ENCODE measurements at regions not wholly inside any gene's neighbourhood (a gene's known extent, or its start where the extent isn't known, plus 50 kb on each side); places are given as distances from the start of the nearest gene placed in this dataset.
"Not testable (repeated sequence)": the region's sequence is repeated elsewhere in the genome, so short reads cannot be mapped to it uniquely, and the experiment has no call there.

- no peak for DNase-seq
Observed at GRCh38 chr10:71081229-71081560, 131.2 kb upstream of the UNC5B start.

DNA sequence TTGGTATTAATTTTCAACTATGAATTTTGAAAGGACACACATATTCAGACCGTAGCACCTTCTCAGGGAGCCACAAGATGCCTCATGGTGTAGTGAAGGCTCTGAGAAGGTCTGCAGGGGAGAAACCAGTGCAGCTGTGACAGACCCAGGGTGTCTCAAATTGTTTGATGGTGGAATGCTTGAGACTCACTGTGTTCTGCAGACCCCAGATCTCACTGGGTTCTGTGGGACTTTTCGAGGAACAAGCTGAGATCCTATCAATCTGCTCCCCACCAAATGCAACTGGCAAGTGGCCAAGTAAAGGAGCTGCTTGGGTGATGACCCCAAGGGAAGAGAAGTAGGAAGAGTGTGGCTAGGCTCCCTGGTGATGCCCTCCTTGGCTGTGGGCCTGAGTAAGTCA is 130.5 kb upstream of the UNC5B start:
- no peak for DNase-seq

DNA sequence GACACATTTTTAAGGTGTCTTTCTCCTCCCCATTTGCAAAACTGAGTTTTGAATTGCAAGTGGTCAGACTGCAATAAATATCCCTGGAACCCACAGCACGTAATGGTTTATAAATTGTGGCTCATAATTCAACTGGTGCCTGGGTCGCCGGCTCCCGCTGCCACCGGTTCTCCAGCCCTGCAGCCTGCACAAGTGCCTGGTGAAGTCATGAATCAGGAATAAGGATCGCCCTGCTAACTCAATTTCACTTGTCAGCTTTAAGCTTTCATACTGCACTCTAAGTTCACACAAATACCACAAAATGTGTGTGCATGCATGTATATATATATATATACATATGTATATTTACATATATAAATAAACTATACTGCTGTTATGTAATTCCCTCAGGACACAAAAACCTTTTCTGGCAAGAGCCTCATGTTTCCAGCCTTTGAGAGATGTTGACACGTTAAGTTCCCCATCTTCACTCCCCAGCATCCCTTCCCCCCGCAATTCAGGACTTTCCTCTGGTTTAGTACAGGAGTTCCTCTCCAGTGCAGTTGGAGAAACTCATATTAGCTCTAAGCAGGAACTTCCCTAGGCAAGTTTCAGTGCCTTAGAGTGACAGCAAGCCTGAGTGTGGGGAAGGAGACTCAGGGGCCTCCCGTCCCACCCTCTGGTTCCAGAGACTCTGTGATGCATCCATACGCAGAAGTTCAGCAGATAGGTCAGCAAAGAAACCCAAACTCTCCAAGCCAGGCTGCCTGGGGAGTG is 129.2 kb upstream of the UNC5B start:
- DNase-seq = no peak

DNA sequence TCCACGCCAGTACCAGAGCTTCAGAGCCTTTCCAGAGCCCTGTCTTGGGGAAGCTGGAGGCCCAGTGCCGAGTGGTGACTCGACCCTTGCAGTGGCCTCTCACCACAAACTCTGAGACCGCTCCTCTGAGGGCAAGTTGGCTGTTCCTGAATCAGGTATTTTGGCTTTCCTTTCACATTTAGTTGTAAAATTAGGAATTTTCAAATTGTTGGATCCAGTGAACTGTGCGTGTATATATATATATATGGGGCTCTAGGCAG is 128.7 kb upstream of the UNC5B start:
- no peak for DNase-seq

- no peak for DNase-seq
Observed at GRCh38 chr10:71084061-71084817, 128.1 kb upstream of the UNC5B start.

GRCh38 chr10:71084818-71085126 is 127.6 kb upstream of the UNC5B start:
- no peak for DNase-seq

DNA sequence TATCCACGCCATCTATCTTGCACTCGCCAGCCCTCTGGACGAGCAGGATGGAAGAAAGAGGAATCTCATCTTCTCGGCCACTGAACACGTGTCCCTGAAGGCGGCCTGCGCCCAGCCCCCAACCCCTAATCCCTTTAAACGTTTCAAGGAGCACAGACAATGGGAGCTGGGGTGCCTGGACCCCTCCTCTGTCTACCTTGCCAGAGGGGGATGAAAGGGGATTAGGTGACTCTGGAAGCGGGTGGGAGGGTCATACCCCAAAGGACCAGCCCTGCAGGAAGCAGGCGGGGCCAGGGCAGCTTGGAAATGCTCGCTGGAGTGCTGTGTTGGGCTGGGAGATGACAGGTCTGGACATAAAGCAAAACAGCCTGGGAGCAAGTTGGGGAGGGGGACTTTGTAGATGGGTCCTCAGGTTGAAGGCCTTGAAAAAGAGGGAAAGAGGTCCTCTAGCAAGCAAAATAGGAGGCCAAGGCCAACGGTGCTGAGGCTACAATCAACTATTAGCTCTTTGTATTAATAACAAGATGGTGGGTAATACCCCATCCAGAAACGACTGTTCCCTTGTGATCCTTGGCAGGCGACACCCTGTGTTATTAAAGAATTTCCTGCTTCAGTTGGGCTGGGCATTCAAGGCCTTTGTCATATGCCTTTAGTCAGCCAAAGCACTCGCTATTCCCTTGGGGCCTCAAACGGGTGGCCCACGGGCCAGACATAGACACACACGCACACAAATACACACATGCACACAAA is 126.5 kb upstream of the UNC5B start:
- DNase-seq = no peak

- DNase-seq = no peak
Observed at GRCh38 chr10:71086439-71087080, 125.8 kb upstream of the UNC5B start.

DNA sequence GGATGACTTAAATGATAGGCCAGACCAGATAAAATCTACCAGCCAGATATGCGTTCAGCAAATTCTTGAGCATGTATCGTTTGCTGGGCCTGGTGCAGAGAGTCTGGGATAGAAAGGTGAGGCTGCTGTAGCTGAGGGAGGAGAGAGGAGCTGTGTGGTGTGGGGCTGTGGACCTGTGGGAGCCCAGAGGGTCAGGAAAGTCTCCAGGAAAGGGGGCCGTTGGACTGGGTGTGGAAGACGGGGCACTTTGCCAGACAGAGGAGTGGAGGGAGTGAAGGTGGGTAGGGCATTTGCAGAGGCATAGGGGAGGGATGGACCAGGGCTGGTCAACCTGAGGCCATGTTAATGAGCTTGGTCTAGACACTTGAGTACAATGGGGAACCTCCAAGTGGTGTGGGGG is 124.7 kb upstream of the UNC5B start:
- DNase-seq = no peak

GRCh38 chr10:71088054-71088453 is 124.3 kb upstream of the UNC5B start:
- no peak for DNase-seq

DNA sequence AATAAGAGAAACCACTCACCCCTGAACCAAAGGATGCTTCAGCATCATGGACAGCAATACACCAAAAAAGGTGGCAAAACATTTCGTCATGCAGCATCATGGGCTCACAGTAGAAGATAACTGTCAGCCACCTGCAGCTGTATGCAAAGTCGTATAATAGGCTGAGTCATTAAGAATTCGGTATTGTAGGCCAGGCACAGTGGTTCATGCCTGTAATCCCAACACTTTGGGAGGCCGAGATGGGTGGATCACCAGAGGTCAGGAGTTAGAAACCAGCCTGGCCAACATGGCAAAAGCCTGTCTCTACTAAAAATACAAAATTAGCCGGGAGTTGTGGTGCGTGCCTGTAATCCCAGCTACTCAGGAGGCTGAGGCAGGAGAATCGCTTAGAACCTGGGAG is 123.8 kb upstream of the UNC5B start:
- not testable (repeated sequence) for DNase-seq

GRCh38 chr10:71089162-71089561 is 123.2 kb upstream of the UNC5B start:
- no peak for DNase-seq

DNA sequence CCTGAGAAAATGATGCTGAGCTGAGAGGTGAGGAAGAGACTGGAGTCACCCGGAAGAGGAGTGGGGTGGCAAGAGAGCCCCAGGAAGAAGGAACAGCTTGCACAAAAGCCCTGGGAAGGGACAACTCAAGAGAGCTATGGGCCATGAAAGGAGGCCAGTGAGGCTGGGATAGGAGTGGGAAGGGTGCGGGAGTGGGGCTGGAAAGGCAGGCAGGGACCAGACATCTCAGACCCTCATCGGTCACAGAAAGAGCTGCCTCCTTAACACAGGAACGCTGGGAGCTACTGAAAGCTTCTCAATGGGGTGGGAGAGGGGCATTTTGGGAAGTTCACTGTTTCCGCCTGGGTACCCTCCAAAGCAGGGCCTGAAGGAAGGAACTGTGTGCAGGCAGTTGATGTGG is 122.0 kb upstream of the UNC5B start:
- DNase-seq = no peak

- DNase-seq = no peak
Observed at GRCh38 chr10:71090801-71091200, 121.6 kb upstream of the UNC5B start.

- no peak for DNase-seq
Observed at GRCh38 chr10:71092812-71093401, 119.5 kb upstream of the UNC5B start.

GRCh38 chr10:71093531-71093930 is 118.8 kb upstream of the UNC5B start:
- DNase-seq = no peak

GRCh38 chr10:71094712-71095390 is 117.5 kb upstream of the UNC5B start:
- DNase-seq = no peak

GRCh38 chr10:71099731-71100361 is 112.5 kb upstream of the UNC5B start:
- DNase-seq = no peak

DNA sequence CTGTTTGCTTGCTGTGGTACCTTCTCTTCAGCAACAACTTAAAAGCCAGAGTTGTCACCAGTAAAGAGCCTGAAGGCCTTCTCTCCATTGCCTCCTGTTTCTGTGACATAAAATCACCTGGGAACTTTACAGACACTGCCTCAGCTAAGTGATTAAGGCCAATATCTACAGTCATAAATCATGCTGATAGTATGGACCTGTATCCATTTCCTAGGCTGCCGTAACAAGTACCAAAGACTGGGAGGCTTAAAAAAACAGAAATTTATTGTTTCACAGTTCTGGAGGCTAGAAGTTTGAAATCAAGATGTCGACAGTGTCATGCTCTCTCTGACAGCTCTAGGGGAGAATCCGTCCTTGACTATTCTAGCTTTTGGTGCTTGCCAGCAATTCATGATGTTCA is 108.4 kb upstream of the UNC5B start:
- no peak for DNase-seq

DNA sequence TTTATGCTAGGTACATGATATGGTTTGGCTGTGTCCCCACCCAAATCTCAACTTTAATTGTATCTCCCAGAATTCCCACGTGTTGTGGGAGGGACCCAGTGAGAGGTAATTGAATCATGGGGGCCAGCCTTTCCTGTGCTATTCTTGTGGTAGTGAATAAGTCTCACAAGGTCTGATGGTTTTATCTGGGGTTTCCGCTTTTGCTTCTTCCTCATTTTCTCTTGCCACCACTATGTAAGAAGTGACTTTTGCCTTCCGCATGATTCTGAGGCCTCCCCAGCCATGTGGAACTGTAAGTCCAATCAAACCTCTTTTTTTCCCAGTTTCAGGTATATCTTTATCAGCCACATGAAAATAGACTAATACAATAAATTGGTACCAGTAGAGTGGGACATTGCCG is 106.2 kb upstream of the UNC5B start:
- not testable (repeated sequence) for DNase-seq

DNA sequence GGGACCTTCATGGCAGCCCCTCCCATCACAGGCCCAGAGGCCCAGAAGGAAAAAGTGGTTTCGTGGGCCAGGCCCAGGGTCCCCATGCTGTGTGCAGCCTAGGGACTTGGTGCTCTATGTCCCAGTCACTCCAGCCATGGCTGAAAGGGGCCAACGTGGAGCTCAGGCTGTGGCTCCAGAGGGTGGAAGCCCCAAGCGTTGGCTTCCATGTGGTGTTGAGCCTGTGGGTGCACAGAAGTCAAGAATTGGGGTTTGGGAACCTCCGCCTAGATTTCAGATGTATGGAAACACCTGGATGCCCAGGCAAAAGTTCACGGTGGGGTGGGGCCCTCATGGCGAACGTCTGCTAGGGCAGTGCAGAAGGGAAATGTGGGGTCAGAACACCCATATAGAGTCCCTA is 105.3 kb upstream of the UNC5B start:
- not testable (repeated sequence) for DNase-seq
